HG02870 (cell line): ENCODE measurements at regions not wholly inside any gene's neighbourhood (a gene's known extent, or its start where the extent isn't known, plus 50 kb on each side); places are given as distances from the start of the nearest gene placed in this dataset.
"Not testable (repeated sequence)": the region's sequence is repeated elsewhere in the genome, so short reads cannot be mapped to it uniquely, and the experiment has no call there.

Experiments
- ATAC-seq: cut with Tn5 transposase; IDR thresholded peaks from one replicate; pipeline ENCODE4 v1.9.1; 2021; ENCODE audit warnings: mild to moderate bottlenecking, moderate library complexity; ENCODE audit not compliant: unreplicated experiment

- ATAC-seq = no peak
Measured at GRCh38 chr1:194629011-194629410, 1442.6 kb upstream of the B3GALT2 start.

- no peak for ATAC-seq
Measured at GRCh38 chr1:194624833-194625232, 1438.4 kb upstream of the B3GALT2 start.

DNA sequence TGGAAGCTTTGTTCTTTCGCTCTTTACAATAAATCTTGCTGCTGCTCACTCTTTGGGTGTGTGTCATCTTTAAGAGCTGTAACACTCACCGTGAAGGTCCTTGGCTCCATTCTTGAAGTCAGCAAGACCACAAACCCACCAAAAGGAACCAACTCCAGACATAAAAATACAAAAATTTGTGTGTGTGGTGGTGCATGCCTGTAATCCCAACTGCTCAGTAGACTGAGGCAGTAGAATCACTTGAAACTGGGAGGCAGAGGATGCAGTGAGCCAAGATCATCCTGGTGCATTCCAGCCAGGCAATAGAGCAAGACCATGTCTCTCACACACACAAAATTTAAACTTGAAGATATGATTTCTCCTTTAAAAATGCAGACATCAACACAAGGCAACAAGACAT, 1431.7 kb upstream of the B3GALT2 start:
- ATAC-seq = no peak

DNA sequence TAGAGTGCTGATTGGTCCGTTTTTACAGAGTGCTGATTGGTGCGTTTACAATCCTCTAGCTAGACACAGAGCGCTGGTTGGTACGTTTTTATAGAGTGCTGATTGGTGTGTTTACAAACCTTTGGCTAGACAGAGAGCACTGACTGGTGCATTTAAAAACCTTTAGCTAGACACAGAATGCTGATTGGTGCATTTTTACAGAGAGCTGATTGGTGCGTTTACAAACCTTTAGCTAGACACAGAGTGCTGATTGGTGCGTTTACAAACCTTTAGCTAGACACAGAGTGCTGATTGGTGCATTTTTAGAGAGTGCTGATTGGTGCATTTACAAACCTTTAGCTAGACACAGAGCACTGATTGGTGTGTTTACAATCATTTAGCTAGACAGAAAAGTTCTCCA, 1430.9 kb upstream of the B3GALT2 start:
- not testable (repeated sequence) for ATAC-seq

DNA sequence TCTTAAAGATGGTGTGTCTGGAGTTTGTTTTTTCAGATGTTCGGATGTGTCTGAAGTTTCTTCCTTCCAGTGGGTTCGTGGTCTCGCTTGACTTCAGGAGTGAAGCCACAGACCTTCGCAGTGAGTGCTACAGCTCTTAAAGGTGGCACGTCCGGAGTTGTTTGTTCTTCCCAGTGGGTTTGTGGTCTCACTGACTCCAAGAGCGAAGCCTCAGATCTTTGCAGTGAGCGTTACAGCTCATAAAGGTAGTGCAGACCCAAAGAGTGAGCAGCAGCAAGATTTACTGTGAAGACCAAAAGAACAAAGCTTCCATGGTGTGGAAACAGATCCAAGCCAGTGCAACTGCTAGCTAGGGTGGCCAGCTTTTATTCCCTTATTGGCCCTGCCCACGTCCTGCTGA, 1430.4 kb upstream of the B3GALT2 start:
- ATAC-seq = no peak

GRCh38 chr1:194602184-194602583, 1415.8 kb upstream of the B3GALT2 start:
- no peak for ATAC-seq

DNA sequence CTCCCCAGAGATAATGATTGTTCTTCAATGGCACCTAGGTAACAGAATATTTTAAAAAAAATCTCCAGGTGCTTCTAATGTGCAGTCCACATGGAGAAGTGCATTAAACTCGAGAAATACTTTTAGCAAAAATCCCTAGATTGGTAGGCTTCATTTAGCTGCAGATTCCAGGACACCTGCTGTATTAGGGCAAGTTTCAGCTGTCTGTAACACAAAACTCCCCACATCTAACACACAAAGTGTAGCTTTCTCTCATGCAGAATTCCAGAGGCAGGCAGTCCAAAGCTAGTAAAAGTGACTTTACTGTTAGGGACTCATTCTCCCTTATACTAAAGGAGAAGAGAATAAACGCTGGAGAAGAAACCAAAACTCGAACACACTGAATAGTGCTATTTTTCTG, 1414.3 kb upstream of the B3GALT2 start:
- ATAC-seq = no peak

GRCh38 chr1:194598098-194598497, 1411.7 kb upstream of the B3GALT2 start:
- ATAC-seq = no peak

DNA sequence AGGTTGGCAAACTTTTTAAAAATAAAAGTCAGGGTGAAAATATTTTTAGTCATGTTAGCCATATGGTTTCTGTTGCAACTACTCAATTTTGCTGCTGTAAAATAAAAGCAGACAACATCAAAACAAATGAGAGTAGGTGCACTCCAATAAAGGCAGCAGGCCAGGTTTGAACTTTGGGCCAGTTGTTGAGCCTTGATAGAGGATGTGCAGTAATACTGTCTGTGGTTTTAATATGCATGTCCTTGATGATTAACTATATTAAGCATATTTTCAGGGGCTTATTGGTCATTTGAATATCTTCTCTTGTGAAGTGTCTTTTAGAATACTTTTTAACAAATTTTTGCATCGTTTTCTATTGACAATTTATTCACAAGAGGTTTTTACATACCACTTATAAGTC, 1399.9 kb upstream of the B3GALT2 start:
- ATAC-seq = no peak

GRCh38 chr1:194584052-194584451, 1397.6 kb upstream of the B3GALT2 start:
- no peak for ATAC-seq

- no peak for ATAC-seq
Measured at GRCh38 chr1:194570476-194570875, 1384.1 kb upstream of the B3GALT2 start.

DNA sequence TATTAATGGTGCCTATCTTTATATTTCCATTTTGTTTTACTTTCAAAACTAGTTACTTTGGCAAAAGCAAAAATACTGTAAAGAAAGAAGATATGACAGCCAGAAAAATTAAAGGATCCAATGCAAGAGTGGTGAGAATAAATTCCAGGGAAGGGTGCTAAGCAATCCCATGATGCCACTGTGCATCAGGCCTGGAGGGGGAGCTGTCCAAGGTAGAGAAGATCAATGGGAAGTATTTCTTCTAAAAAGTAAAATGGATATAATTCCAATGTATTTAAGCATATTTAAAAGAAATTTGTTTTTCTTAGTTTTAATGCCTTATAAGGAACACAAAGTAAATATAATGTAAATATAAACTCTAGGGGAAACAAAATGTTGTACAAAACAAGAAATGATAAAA, 1382.2 kb upstream of the B3GALT2 start:
- no peak for ATAC-seq

- ATAC-seq = no peak
Measured at GRCh38 chr1:194548071-194548470, 1361.7 kb upstream of the B3GALT2 start.

DNA sequence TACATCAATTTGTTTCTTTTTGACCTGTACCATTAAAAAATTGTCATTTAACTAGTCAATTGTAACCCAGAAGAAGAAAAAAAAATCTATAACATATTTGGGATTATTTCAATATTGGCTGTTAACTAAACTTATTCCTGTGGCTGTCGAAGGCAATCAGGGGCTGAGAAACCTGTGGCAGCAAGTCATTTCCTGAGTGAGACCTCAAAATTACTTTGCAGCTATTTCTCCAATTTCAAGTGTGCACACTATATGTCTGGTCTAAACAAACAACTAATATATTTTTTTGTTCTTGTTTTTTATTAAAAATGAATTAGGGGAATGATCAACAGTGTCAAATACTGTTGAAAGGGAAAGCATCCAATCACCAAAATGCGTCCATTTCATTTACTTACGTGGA, 1357.6 kb upstream of the B3GALT2 start:
- no peak for ATAC-seq

- ATAC-seq = no peak
Measured at GRCh38 chr1:194538453-194538852, 1352.0 kb upstream of the B3GALT2 start.

DNA sequence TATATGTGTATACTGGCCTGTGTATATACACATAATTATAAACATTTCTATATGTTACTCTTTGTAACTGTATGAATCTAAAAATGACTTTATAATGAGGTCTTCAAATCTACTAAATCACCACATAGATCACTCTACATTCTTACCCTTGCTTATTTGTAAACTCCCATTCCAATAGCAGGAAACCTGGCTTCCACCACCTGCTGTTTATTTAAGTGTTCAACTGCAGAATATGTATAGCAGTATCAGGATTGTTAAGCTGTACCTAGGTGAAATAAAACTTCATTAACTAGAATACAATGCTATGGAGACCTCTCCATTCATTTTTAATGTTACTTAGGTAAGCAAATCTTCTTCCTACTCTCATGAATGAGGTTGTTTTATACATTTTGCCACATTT, 1351.1 kb upstream of the B3GALT2 start:
- ATAC-seq = no peak

DNA sequence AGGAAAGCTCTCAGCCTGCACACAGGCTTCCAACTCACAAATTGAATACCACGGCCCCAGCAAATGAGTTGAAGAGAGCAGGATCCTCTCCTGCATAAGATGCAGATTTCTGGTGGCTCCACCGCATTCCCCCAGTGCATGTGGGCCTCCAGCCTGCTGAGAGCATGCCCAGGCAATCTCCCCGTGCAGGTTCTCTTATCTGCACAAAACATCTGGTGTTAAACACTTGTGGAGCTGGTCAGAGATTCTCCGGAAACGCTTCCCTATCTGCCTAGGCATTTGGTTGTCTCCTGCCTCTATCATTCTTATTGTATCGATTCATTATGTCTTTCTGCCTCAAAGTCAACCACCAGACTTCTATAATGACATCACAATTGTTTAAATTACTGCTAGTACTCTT, 1349.0 kb upstream of the B3GALT2 start:
- no peak for ATAC-seq

DNA sequence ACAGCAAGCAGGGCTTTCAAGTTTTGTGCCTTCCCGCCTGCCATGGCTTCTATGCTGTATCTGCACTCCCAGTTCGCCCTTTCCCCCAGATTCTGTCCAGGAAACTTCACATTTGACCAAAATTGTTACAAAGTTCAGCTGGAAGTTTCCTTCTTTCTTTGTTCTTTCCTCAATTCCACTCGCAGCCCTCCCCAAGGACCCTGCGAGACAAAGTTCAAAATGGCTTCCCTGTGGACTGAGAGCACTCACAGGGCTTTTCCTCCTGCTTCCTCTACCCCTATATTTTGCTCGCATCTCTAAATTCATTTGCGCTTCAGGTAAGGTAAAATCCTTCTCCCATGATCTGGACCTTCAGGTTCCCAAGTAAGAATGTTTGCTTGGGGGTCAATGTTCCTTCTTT, 1348.4 kb upstream of the B3GALT2 start:
- ATAC-seq = no peak

- ATAC-seq = no peak
Measured at GRCh38 chr1:194533641-194534040, 1347.2 kb upstream of the B3GALT2 start.

DNA sequence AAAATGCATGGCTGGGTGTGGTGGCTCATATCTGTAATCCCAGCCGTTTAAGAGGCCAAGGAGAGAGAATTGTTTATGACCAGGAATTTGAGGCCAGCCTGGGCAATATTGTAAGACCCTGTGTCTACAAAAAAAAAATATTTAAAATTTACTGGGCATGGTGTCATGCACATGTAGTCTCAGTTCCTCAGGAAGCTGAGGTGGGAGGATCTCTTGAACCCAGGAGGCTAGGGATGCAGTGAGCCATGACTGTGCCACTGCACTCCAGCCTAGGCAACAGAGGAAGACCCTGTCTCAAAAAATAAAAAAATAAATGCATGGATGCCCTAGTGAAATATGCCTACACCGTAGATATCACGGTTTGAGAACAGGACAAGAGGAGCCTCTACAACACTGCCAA, 1331.2 kb upstream of the B3GALT2 start:
- ATAC-seq = no peak

DNA sequence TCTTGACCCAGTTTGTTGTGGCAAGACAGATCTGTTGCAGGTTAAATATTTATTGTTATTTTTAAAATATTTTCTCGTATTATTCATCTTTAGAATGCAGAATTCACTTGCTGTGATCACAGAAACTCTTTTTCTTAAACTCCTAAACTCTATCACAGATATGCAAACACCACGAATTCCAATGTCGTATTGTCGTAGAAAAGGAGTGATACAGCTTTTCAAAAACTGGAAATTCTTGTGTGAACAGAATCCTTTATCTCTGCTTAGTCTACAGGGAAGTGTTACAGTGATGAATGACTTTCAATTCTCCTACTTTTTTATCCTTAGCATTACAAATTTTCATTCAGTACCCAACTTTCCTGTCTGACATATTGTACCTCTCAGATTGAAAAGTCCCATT, 1329.5 kb upstream of the B3GALT2 start:
- ATAC-seq = no peak

DNA sequence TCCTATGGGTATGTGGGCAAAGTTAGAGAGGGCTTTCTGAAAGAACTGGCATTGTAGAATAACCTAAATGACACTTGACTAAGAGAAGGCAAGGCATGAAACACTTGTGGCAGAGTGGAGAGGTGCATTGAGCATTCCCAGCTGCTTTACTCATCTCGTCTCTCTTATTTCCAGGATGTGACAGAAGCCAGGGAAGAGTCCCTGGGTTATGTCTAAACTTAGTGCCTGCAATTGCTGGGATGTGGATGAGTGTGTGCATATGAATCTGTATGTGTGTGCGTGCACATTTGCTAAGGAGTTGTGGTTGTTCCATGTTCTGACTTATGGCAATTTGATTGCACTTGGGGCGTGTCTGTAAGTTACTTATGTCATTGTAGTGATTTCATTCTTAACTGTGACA, 1326.5 kb upstream of the B3GALT2 start:
- ATAC-seq = no peak

DNA sequence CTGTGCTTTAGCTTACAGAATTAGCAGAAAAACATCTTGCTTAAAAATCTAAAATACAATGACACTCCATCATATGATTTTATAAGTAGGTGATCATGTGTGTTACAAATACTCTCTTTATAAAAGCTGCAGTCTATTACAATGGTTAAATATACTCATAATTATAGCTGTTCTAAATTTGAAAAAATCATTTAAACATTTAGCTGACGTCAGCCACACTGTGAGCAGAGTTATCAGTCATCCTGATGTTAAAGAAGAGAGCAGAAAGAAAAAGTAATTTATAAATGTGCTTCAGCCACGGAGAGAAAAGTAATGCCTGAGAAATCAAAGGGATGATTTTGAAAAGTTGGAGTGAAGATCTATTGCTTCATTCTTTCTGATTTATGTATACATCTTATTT, 1325.9 kb upstream of the B3GALT2 start:
- no peak for ATAC-seq

DNA sequence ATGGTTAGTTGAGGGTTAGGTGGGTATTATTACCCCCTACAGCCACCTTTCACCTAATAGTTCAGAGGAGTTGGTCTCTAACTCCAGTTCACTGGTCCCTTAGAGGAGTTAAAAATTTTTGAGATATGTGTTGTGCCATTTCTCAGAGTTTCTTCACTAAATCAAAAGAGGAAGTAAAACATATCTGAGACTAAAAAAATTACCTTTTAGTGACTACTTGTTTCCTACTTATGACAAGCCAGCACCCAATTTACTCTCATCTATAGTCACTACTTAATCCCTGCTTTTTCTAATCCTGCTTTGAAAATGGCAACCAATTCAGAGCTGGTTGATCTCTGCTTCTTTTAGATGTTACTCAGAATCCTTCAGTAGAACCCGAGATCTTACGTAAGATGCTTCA, 1316.8 kb upstream of the B3GALT2 start:
- peak; percentile 61 for ATAC-seq
